H1 (cell line): ENCODE measurements at regions not wholly inside any gene's neighbourhood (a gene's known extent, or its start where the extent isn't known, plus 50 kb on each side); places are given as distances from the start of the nearest gene placed in this dataset.

Experiments used
- CTCF ChIA-PET: fragments of 300-600 bp; sonication (Branson Sonifier 250); formaldehyde crosslinking; loops from one replicate; lab custom pipeline; 2021; ENCODE audit not compliant: partially characterized antibody; lab: Charles Lee
- POLR2A ChIA-PET: fragments of 300-600 bp; sonication (Branson Sonifier 250); formaldehyde crosslinking; loops from one replicate; lab custom pipeline; 2021; ENCODE audit warnings: inconsistent platforms; ENCODE audit not compliant: partially characterized antibody; lab: Charles Lee
- DNase-seq, 2 experiments: peaks; one replicate each; pipeline versions ENCODE4 v3.0.0 to v3.0.0-alpha.2; 2010 to 2022; ENCODE audit warnings: low spot score in 2 of 2, low read depth in 1 of 2, mixed read lengths in 1 of 2
- FAIRE-seq: peaks from 2 replicates; lab custom pipeline; 2011; peaks lifted over from hg19 to GRCh38; lab: Jason Lieb, UNC
- H2AFZ ChIP-seq: 2 replicates; pipeline ENCODE4 v1.8.1; 2012; ENCODE audit warnings: low read length, inconsistent platforms
- H2AK5ac ChIP-seq: 2 replicates; pipeline ENCODE4 v1.6.1; 2013; ENCODE audit warnings: low read depth, low read length
- H2BK120ac ChIP-seq: replicated peaks from 2 replicates; pipeline ENCODE3; 2013; ENCODE audit warnings: low read depth, low read length, inconsistent platforms
- H2BK12ac ChIP-seq: 2 replicates; pipeline ENCODE4 v1.6.1; 2013; ENCODE audit warnings: low read depth, low read length
- H2BK15ac ChIP-seq: 2 replicates; pipeline ENCODE4 v1.6.1; 2013; ENCODE audit warnings: low read length
- H2BK20ac ChIP-seq: 2 replicates; pipeline ENCODE4 v1.6.1; 2013; ENCODE audit warnings: low read length
- H2BK5ac ChIP-seq: 2 replicates; pipeline ENCODE4 v1.6.1; 2013; ENCODE audit warnings: low read depth, low read length
- H3K14ac ChIP-seq: 2 replicates; pipeline ENCODE4 v1.6.1; 2013; ENCODE audit warnings: inconsistent platforms; ENCODE audit not compliant: insufficient read length
- H3K18ac ChIP-seq: 2 replicates; pipeline ENCODE4 v1.6.1; 2013; ENCODE audit warnings: low read length; ENCODE audit errors: extremely low read depth
- H3K23ac ChIP-seq: 2 replicates; pipeline ENCODE4 v1.6.1; 2013; ENCODE audit warnings: inconsistent platforms; ENCODE audit not compliant: insufficient read length
- H3K23me2 ChIP-seq: 2 replicates; pipeline ENCODE4 v1.6.1; 2013; ENCODE audit warnings: low read depth, low read length
- H3K27ac ChIP-seq: 2 replicates; pipeline ENCODE4 v1.6.1; 2011; ENCODE audit warnings: low read depth, low read length, inconsistent platforms
- H3K27me3 ChIP-seq, 4 experiments: replicated peaks in 1 of 4; 1 replicate in 1 of 4; 2 replicates in 3 of 4; pipeline versions ENCODE4 v1.6.1 to v1.8.1; 2011 to 2013; ENCODE audit warnings: low read length in 3 of 4, mild to moderate bottlenecking in 3 of 4, inconsistent platforms in 2 of 4, mixed read lengths in 2 of 4, moderate library complexity in 1 of 4; ENCODE audit not compliant: control insufficient read depth in 3 of 4, insufficient read depth in 3 of 4; ENCODE audit errors: extremely low read depth in 1 of 4
- H3K36me3 ChIP-seq, 4 experiments: 2 replicates each; pipeline versions ENCODE4 v1.6.1 to v1.8.1; 2011 to 2013; ENCODE audit warnings: mild to moderate bottlenecking in 4 of 4, low read length in 3 of 4, moderate library complexity in 2 of 4, control low read depth in 1 of 4, inconsistent platforms in 1 of 4; ENCODE audit not compliant: insufficient read depth in 4 of 4, control insufficient read depth in 2 of 4
- H3K4ac ChIP-seq: replicated peaks from 2 replicates; pipeline ENCODE3; 2013; ENCODE audit warnings: low read length, low read depth, mixed read lengths, inconsistent platforms; ENCODE audit not compliant: insufficient read length
- H3K4me1 ChIP-seq, 4 experiments: replicated peaks in 1 of 4; 1 replicate in 1 of 4; 2 replicates in 3 of 4; pipeline versions ENCODE4 v1.6.1 to v1.8.1; 2011 to 2013; ENCODE audit warnings: low read length in 3 of 4, inconsistent platforms in 2 of 4, mixed read lengths in 1 of 4; ENCODE audit not compliant: insufficient read depth in 4 of 4, control insufficient read depth in 3 of 4
- H3K4me2 ChIP-seq, 2 experiments: 2 replicates each; pipeline versions ENCODE4 v1.6.1 to v1.8.1; 2011 to 2013; ENCODE audit warnings: low read depth in 2 of 2, low read length in 2 of 2, control low read depth in 1 of 2, inconsistent platforms in 1 of 2, mild to moderate bottlenecking in 1 of 2; ENCODE audit not compliant: insufficient read depth in 1 of 2
- H3K4me3 ChIP-seq, 4 experiments: fragments of 200-600, 300-600 bp in 1 of 4; sonication (generic), shearing (Covaris generic), sonication (Bioruptor Twin) in 1 of 4; 2 replicates each; pipeline versions ENCODE4 v1.5.1 to v1.8.1; 2011 to 2016; ENCODE audit warnings: low read length in 4 of 4, low read depth in 3 of 4, control low read depth in 2 of 4, inconsistent platforms in 2 of 4, mild to moderate bottlenecking in 2 of 4, mixed read lengths in 1 of 4, moderate library complexity in 1 of 4; ENCODE audit not compliant: insufficient read depth in 2 of 4; ENCODE audit errors: extremely low read depth in 1 of 4
- H3K56ac ChIP-seq: replicated peaks from 2 replicates; pipeline ENCODE3; 2013; ENCODE audit warnings: low read depth, mild to moderate bottlenecking, mixed read lengths, low read length, inconsistent platforms; ENCODE audit not compliant: insufficient read length
- H3K79me1 ChIP-seq: 2 replicates; pipeline ENCODE4 v1.6.1; 2013; ENCODE audit warnings: low read depth, low read length, control low read depth
- H3K79me2 ChIP-seq, 2 experiments: 2 replicates each; pipeline versions ENCODE4 v1.6.1 to v1.8.1; 2012 to 2013; ENCODE audit warnings: low read length in 2 of 2, mild to moderate bottlenecking in 2 of 2, inconsistent platforms in 1 of 2; ENCODE audit not compliant: insufficient read depth in 2 of 2, control insufficient read depth in 1 of 2
- H3K9ac ChIP-seq, 4 experiments: replicated peaks in 1 of 4; 1 replicate in 1 of 4; 2 replicates in 3 of 4; pipeline versions ENCODE4 v1.6.1 to v1.8.1; 2011 to 2013; ENCODE audit warnings: low read depth in 3 of 4, low read length in 3 of 4, control low read depth in 2 of 4, mild to moderate bottlenecking in 2 of 4, moderate library complexity in 2 of 4, inconsistent platforms in 1 of 4; ENCODE audit errors: extremely low read depth in 1 of 4
- H3K9me3 ChIP-seq, 2 experiments: 2 replicates each; pipeline versions ENCODE4 v1.6.1 to v1.8.1; 2012 to 2013; ENCODE audit warnings: mild to moderate bottlenecking in 2 of 2, moderate library complexity in 2 of 2, control low read depth in 1 of 2, inconsistent platforms in 1 of 2, low read depth in 1 of 2, low read length in 1 of 2, mixed read lengths in 1 of 2; ENCODE audit not compliant: insufficient read depth in 2 of 2
- H4K20me1 ChIP-seq, 2 experiments: replicated peaks in 1 of 2; 2 replicates each; pipeline versions ENCODE3 to v1.8.1; 2011 to 2013; ENCODE audit warnings: inconsistent platforms in 2 of 2, low read length in 2 of 2, mild to moderate bottlenecking in 1 of 2; ENCODE audit not compliant: insufficient read depth in 2 of 2, control insufficient read depth in 1 of 2
- H4K5ac ChIP-seq: 2 replicates; pipeline ENCODE4 v1.6.1; 2013; ENCODE audit warnings: low read length, low read depth, mixed read lengths, inconsistent platforms; ENCODE audit not compliant: insufficient read length
- H4K8ac ChIP-seq: 2 replicates; pipeline ENCODE4 v1.8.0; 2013; ENCODE audit warnings: mild to moderate bottlenecking, moderate library complexity, low read length, inconsistent platforms; ENCODE audit not compliant: insufficient read depth; ENCODE audit errors: extremely low read depth
- H4K91ac ChIP-seq: replicated peaks from 2 replicates; pipeline ENCODE3; 2013; ENCODE audit warnings: low read length, mixed read lengths, inconsistent platforms; ENCODE audit not compliant: insufficient read length
- JUN ChIP-seq: IDR thresholded peaks from 2 replicates; pipeline ENCODE4 v1.6.1; 2011; ENCODE audit warnings: low read depth, mild to moderate bottlenecking, improper control_type of control experiment, low read length
- RNF2 ChIP-seq: fragments of 200-900, 300-1000 bp; sonication (generic); IDR thresholded peaks from 2 replicates; pipeline ENCODE4 v1.7.1; 2016; ENCODE audit warnings: borderline replicate concordance, low read depth, mild to moderate bottlenecking, antibody characterized with exemption, low read length; ENCODE audit not compliant: poor library complexity, severe bottlenecking; ENCODE audit errors: missing control alignments
- TAF7 ChIP-seq: optimal IDR thresholded peaks from 2 replicates; pipeline ENCODE3; 2011; ENCODE audit warnings: low read depth, mild to moderate bottlenecking, inconsistent platforms, low read length, moderate library complexity, borderline replicate concordance
- WGBS, 2 experiments: shearing (Covaris generic) in 1 of 2; methylation state at CpG; one replicate each; pipeline versions ENCODE4 v1.1.6 to v1.1.7; 2013 to 2015; ENCODE audit warnings: low lambda C conversion rate in 2 of 2, mixed read lengths in 2 of 2, inconsistent platforms in 1 of 2, low coverage in 1 of 2, missing lambda C conversion rate in 1 of 2; ENCODE audit not compliant: insufficient replicate concordance in 2 of 2, insufficient coverage in 1 of 2, insufficient read length in 1 of 2; ENCODE audit errors: extremely low coverage in 1 of 2, missing lambda C conversion rate in 1 of 2; 5-methylcytosine and 5-hydroxymethylcytosine counted together
- TF ChIP-seq, protein P1 (sequence below), 3 experiments: IDR thresholded peaks; 1 replicate in 2 of 3; 2 replicates in 1 of 3; pipeline versions ENCODE4 v1.5.1 to v1.6.1; 2011; ENCODE audit warnings: low read length in 3 of 3, mild to moderate bottlenecking in 3 of 3, inconsistent platforms in 2 of 3, low read depth in 1 of 3, moderate library complexity in 1 of 3; ENCODE audit not compliant: insufficient read depth in 1 of 3; ENCODE audit errors: control extremely low read depth in 1 of 3

DNA sequence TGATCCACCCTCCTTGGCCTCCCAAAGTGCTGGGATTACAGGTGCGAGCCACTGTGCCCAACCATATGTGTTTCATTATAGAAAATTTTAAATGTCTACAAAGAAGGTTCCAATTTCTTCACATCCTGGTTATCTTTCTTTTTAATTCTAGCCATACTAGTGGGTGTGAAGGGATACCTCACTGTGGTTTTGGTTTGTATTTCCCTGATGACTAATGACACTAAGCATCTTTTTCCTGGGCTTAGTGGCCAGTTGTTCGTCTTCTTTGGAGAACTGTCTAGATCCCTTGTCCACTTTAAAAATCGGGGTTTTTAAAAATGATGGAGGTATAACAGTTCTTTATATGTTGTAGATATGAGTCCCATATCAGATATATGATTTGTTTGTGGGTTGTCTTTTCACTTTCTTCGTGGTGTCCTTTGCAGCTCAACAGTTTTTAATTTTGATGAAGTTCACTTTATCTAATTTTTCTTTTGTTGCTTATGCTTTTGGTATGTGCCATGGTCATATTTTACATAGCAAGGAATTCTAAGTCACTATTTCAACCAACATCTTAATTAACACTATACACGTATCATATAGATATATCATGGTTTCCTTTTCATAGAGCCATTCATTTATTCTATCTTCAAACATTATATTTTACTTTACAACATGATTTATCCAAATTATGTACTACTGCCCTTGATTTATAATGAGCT lies 135.0 kb upstream of the RIOK3 start:
- ChIA-PET POLR2A (no interaction called here), CTCF (interaction anchor here (0.7 kb wide), 1 partner anchor 763 kb away, joined by 3 read pairs; no protein-coding TSS in a partner anchor)
- Histone ChIP-seq H3K23me2 (no peaks in the 10 kb centered on the region), H2AFZ (no peak overlapping the region), H3K79me2 (no peaks in the 10 kb centered on the region), H3K4me2 (no peak overlapping the region), H3K4me1 (peaks cover 0 to 16% (median 10%) of the 10 kb centered on the region in 4 experiments; a peak in 4 of 7 replicates), H3K36me3 (no peaks in the 10 kb centered on the region), H2BK12ac (no peak overlapping the region), H3K4me3 (no peak overlapping the region), H4K20me1 (no peaks in the 10 kb centered on the region), H2BK20ac (no peak overlapping the region), H3K23ac (no peak overlapping the region), H3K9me3 (peaks cover 0 to 5% of the 10 kb centered on the region in 2 experiments; a peak in 1 of 4 replicates), H2BK120ac (no peak overlapping the region), H3K27me3 (no peaks in the 10 kb centered on the region; a peak in 1 of 7 replicates), H4K8ac (no peak overlapping the region), H2BK15ac (no peak overlapping the region), H3K9ac (no peak overlapping the region), H3K18ac (no peak overlapping the region), H2AK5ac (no peak overlapping the region), H4K5ac (no peak overlapping the region), H2BK5ac (no peak overlapping the region), H4K91ac (no peak overlapping the region)
- no peak for DNase-seq
- WGBS, 2 experiments, result 90 to 100% methylated on average over 1 to 5 of the region's 5 CpGs
- no peak for FAIRE-seq
- TF ChIP-seq TAF7 (no peak), RNF2 (no peak), JUN (no peak)
- TF ChIP-seq, protein P1, sequence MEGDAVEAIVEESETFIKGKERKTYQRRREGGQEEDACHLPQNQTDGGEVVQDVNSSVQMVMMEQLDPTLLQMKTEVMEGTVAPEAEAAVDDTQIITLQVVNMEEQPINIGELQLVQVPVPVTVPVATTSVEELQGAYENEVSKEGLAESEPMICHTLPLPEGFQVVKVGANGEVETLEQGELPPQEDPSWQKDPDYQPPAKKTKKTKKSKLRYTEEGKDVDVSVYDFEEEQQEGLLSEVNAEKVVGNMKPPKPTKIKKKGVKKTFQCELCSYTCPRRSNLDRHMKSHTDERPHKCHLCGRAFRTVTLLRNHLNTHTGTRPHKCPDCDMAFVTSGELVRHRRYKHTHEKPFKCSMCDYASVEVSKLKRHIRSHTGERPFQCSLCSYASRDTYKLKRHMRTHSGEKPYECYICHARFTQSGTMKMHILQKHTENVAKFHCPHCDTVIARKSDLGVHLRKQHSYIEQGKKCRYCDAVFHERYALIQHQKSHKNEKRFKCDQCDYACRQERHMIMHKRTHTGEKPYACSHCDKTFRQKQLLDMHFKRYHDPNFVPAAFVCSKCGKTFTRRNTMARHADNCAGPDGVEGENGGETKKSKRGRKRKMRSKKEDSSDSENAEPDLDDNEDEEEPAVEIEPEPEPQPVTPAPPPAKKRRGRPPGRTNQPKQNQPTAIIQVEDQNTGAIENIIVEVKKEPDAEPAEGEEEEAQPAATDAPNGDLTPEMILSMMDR (IDR thresholded peaks at IDR 0.05; ENCODE audit: control extremely low read depth in 1 of 3, insufficient read depth in 1 of 3, low read depth in 1 of 3, low read length in 3 of 3), result no peak
- TF ChIP-seq, all 59 proteins: peak for 0
- Histone ChIP-seq H3K4ac (no peak overlapping the region), H3K27ac (no peak overlapping the region), H3K79me1 (no peaks in the 10 kb centered on the region), H3K14ac (no peak overlapping the region), H3K56ac (no peak overlapping the region)
